OCI-LY7 (cell line): ENCODE measurements at regions not wholly inside any gene's neighbourhood (a gene's known extent, or its start where the extent isn't known, plus 50 kb on each side); places are given as distances from the start of the nearest gene placed in this dataset.

Source experiments
- BruUV-seq: library from RNA; stranded (reverse); fragments of 400-500 nt; replicated peaks from 2 replicates; lab custom pipeline; 2021; lab: Mats Ljungman, UMichigan
- CTCF ChIA-PET: fragments of 300-600 bp; sonication (Branson Sonifier 250); formaldehyde crosslinking; loops from one replicate; lab custom pipeline; 2022; ENCODE audit warnings: antibody characterized with exemption; ENCODE audit not compliant: unreplicated experiment; lab: Charles Lee
- POLR2A ChIA-PET: fragments of 300-600 bp; sonication (Branson Sonifier 250); formaldehyde crosslinking; loops from one replicate; lab custom pipeline; 2022; ENCODE audit warnings: antibody characterized with exemption; lab: Charles Lee
- DNase-seq: peaks from one replicate; pipeline ENCODE4 v3.0.0-alpha.2; 2015; ENCODE audit warnings: low spot score
- H2AFZ ChIP-seq: fragments of 200-600 bp; sonication (generic), shearing (Covaris generic); 2 replicates; pipeline ENCODE4 v1.6.1; 2014; ENCODE audit warnings: mild to moderate bottlenecking, antibody characterized with exemption, low read length, moderate library complexity
- H3K27ac ChIP-seq: fragments of 200-600 bp; sonication (generic); 2 replicates; pipeline ENCODE4 v1.5.1; 2014; ENCODE audit warnings: mixed run types, low read depth, mild to moderate bottlenecking, moderate library complexity, low read length, inconsistent platforms; ENCODE audit not compliant: poor library complexity, severe bottlenecking
- H3K36me3 ChIP-seq: fragments of 200-600 bp; sonication (generic); 2 replicates; pipeline ENCODE4 v1.6.1; 2014; ENCODE audit warnings: mild to moderate bottlenecking, antibody characterized with exemption, low read length, moderate library complexity, mixed read lengths; ENCODE audit not compliant: insufficient read depth
- H3K4me1 ChIP-seq: fragments of 200-600 bp; sonication (generic); 2 replicates; pipeline ENCODE4 v1.5.1; 2014; ENCODE audit warnings: mild to moderate bottlenecking, low read length; ENCODE audit not compliant: insufficient read depth, poor library complexity, severe bottlenecking
- H3K4me2 ChIP-seq: fragments of 200-600 bp; sonication (generic); 2 replicates; pipeline ENCODE4 v1.6.1; 2014; ENCODE audit warnings: mild to moderate bottlenecking, low read length
- H3K4me3 ChIP-seq: fragments of 200-600 bp; sonication (generic); 2 replicates; pipeline ENCODE4 v1.5.1; 2014; ENCODE audit warnings: mild to moderate bottlenecking, low read depth, low read length; ENCODE audit not compliant: poor library complexity, severe bottlenecking
- H3K79me2 ChIP-seq: fragments of 200-600 bp; sonication (generic); 2 replicates; pipeline ENCODE4 v1.6.1; 2016; ENCODE audit warnings: low read depth, mild to moderate bottlenecking, low read length, moderate library complexity, mixed read lengths; ENCODE audit not compliant: insufficient read depth
- H3K9me2 ChIP-seq: fragments of 200-600 bp; sonication (generic); 2 replicates; pipeline ENCODE4 v1.6.1; 2016; ENCODE audit warnings: mild to moderate bottlenecking, low read length, mixed read lengths; ENCODE audit not compliant: insufficient read depth
- H3K9me3 ChIP-seq: fragments of 200-600 bp; sonication (generic); 2 replicates; pipeline ENCODE4 v1.6.1; 2014; ENCODE audit warnings: mild to moderate bottlenecking, mixed run types, low read length, mixed read lengths
- H4K20me1 ChIP-seq: fragments of 200-600 bp; sonication (generic); 2 replicates; pipeline ENCODE4 v1.6.1; 2014; ENCODE audit warnings: mild to moderate bottlenecking, antibody characterized with exemption, low read length, moderate library complexity, mixed read lengths; ENCODE audit not compliant: insufficient read depth
- EZH2phosphoT487 ChIP-seq: fragments of 200-600 bp; sonication (generic); IDR thresholded peaks from 2 replicates; pipeline ENCODE4 v1.6.1; 2018; ENCODE audit warnings: low read depth, borderline replicate concordance, mild to moderate bottlenecking, mixed run types, antibody characterized with exemption, low read length, moderate library complexity, mixed read lengths
- intact Hi-C: fragments of 100-400 bp; cut with micrococcal nuclease; formaldehyde crosslinking; loops from one replicate; pipeline ENCODE4 v1.10.0; 2022; ENCODE audit not compliant: unreplicated experiment
- TF ChIP-seq, protein P1 (sequence below): fragments of 200-600 bp; sonication (generic); conservative IDR thresholded peaks from 2 replicates; pipeline ENCODE4 v1.5.1; 2014; ENCODE audit warnings: mild to moderate bottlenecking, antibody characterized with exemption, low read length, moderate library complexity, mixed read lengths

DNA sequence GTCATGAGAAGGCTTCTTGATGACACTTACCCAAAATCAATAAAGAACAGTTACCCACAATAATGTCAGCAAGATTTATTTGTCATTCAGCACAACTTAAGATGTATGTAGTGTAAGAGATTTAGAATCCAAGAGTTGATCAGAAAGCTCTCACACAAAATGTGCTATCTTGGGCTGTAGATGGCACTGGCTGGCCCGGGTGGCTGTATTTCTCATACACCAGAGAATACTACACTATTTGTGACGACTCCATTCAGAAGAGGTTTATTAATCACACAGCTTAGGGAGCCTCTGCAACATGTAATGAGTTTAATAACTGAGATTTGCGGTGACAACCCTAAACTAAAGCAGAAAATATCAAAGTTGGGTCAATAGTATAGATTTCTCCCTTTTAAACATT lies 530.4 kb upstream of the KLHL29 start:
- POLR2A ChIA-PET: no interaction called here
- Histone ChIP-seq H4K20me1 (no peaks in the 10 kb centered on the region), H3K79me2 (no peaks in the 10 kb centered on the region), H3K4me3 (no peak overlapping the region), H3K9me2 (no peaks in the 10 kb centered on the region), H3K4me2 (no peak overlapping the region), H3K9me3 (no peaks in the 10 kb centered on the region), H2AFZ (no peak overlapping the region), H3K4me1 (no peaks in the 10 kb centered on the region), H3K36me3 (no peaks in the 10 kb centered on the region), H3K27ac (no peak overlapping the region)
- intact Hi-C loops: no loop called here
- DNase-seq: no peak
- CTCF ChIA-PET: no interaction called here
- TF ChIP-seq, protein P1, sequence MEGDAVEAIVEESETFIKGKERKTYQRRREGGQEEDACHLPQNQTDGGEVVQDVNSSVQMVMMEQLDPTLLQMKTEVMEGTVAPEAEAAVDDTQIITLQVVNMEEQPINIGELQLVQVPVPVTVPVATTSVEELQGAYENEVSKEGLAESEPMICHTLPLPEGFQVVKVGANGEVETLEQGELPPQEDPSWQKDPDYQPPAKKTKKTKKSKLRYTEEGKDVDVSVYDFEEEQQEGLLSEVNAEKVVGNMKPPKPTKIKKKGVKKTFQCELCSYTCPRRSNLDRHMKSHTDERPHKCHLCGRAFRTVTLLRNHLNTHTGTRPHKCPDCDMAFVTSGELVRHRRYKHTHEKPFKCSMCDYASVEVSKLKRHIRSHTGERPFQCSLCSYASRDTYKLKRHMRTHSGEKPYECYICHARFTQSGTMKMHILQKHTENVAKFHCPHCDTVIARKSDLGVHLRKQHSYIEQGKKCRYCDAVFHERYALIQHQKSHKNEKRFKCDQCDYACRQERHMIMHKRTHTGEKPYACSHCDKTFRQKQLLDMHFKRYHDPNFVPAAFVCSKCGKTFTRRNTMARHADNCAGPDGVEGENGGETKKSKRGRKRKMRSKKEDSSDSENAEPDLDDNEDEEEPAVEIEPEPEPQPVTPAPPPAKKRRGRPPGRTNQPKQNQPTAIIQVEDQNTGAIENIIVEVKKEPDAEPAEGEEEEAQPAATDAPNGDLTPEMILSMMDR: no peak
- no peak for TF ChIP-seq EZH2phosphoT487
- no TSS peak for BruUV-seq

DNA sequence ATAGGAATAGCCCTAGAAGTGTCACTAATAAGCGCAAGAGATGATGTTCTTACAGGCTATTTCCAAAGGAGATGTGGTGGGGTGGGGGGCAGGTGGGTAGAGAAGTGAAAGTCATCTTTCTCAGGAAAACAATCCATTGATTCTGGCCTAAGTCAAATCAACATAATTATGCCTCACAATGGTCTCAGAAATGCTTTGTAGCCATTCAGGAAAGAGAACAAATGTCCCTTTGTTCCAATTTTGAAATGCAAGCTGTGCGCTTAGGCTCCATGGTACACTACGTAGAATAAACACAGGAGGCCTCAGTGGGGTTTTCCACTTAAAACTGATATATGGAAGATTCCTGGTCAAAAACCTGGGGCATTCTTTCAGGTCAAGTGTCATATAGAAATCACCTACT lies 529.9 kb upstream of the KLHL29 start:
- no TSS peak for BruUV-seq
- Histone ChIP-seq H3K36me3 (no peaks in the 10 kb centered on the region), H2AFZ (no peak overlapping the region), H3K79me2 (no peaks in the 10 kb centered on the region), H3K27ac (no peak overlapping the region), H3K4me2 (no peak overlapping the region), H4K20me1 (no peaks in the 10 kb centered on the region), H3K4me1 (no peaks in the 10 kb centered on the region), H3K9me3 (no peaks in the 10 kb centered on the region), H3K9me2 (no peaks in the 10 kb centered on the region), H3K4me3 (no peak overlapping the region)
- no peak for TF ChIP-seq EZH2phosphoT487
- TF ChIP-seq, protein P1: no peak
- POLR2A ChIA-PET: no interaction called here
- CTCF ChIA-PET: no interaction called here
- no peak for DNase-seq
- intact Hi-C loops: no loop called here

DNA sequence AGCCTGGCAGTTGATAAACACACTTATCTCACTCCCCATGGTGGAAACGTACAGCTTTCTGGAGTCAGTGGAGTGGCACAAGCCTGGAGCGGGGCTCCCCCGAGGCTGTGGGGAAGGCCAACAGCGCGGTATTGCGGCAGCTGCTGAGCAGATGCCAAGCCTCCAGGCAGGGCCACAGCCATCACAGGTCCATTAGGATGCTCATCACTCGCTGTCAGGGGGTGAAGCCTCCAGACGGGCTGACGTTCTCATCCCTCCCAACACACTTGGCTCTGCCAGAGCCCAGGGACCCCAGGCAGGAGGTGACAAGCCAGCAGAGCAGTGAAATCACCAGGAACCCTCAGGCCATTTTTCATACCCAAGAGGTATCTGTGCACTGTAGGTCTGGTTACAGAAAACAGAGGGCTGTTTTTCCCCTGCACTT lies 529.2 kb upstream of the KLHL29 start:
- H3K4me1 ChIP-seq: no peaks in the 10 kb centered on the region
- no peaks in the 10 kb centered on the region for H3K36me3 ChIP-seq
- no peak overlapping the region for H3K4me3 ChIP-seq
- H3K27ac ChIP-seq: no peak overlapping the region
- intact Hi-C loops: no loop called here
- BruUV-seq: no TSS peak
- no peak overlapping the region for H3K4me2 ChIP-seq
- H3K9me3 ChIP-seq: no peaks in the 10 kb centered on the region
- no peak for DNase-seq
- no peaks in the 10 kb centered on the region for H3K9me2 ChIP-seq
- ChIA-PET POLR2A (no interaction called here), CTCF (no interaction called here)
- H2AFZ ChIP-seq: no peak overlapping the region
- no peaks in the 10 kb centered on the region for H4K20me1 ChIP-seq
- TF ChIP-seq, protein P1: no peak
- TF ChIP-seq EZH2phosphoT487: no peak
- no peaks in the 10 kb centered on the region for H3K79me2 ChIP-seq
